Adrenal gland (tissue), 5 donors: ENCODE measurements at regions not wholly inside any gene's neighbourhood (a gene's known extent, or its start where the extent isn't known, plus 50 kb on each side); places are given as distances from the start of the nearest gene placed in this dataset.

Source experiments
- POLR2A ChIP-seq, 2 donors: fragments of 450-650 bp; IDR thresholded peaks; one replicate each; pipeline ENCODE4 v1.6.1; 2017; ENCODE audit warnings: antibody characterized with exemption in 2 of 2, mild to moderate bottlenecking in 2 of 2, moderate library complexity in 1 of 2
- TF ChIP-seq, protein P1 (sequence below), 6 experiments: fragments of 450-650 bp in 4 of 6; fragments of 200-600 bp in 2 of 6; sonication (generic) in 1 of 6; IDR thresholded peaks; 1 replicate in 5 of 6; 2 replicates in 1 of 6; pipeline versions ENCODE4 v1.5.1 to v1.8.0; 2016 to 2021; ENCODE audit warnings: antibody characterized with exemption in 6 of 6, mild to moderate bottlenecking in 2 of 6, moderate library complexity in 1 of 6
- donor health status: DM: no; HTN: no; CAD: no.

DNA sequence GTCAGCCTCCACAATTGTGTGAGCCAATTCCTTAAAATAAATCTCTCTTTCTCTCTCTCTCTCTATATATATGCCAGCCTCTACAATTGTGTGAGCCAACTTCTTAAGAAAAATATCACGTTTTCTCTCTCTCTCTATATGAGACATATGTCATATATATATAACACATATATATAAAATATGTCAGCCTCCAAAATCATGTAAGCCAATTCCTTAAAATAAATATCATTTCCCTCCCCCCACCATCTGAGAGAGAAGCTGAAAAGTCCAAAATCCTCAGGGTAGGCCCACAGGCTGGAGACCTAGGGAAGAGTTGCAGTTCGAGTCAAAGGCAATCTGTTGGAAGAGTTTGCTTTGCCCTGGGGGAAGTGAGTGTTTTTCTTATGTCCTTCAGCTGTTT is 158.1 kb upstream of the RPS23 start:
- TF ChIP-seq, protein P1, sequence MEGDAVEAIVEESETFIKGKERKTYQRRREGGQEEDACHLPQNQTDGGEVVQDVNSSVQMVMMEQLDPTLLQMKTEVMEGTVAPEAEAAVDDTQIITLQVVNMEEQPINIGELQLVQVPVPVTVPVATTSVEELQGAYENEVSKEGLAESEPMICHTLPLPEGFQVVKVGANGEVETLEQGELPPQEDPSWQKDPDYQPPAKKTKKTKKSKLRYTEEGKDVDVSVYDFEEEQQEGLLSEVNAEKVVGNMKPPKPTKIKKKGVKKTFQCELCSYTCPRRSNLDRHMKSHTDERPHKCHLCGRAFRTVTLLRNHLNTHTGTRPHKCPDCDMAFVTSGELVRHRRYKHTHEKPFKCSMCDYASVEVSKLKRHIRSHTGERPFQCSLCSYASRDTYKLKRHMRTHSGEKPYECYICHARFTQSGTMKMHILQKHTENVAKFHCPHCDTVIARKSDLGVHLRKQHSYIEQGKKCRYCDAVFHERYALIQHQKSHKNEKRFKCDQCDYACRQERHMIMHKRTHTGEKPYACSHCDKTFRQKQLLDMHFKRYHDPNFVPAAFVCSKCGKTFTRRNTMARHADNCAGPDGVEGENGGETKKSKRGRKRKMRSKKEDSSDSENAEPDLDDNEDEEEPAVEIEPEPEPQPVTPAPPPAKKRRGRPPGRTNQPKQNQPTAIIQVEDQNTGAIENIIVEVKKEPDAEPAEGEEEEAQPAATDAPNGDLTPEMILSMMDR (IDR thresholded peaks at IDR 0.05), result no peak
- no peak for TF ChIP-seq POLR2A (IDR thresholded peaks at IDR 0.05)
